OCI-LY1 (cell line): ENCODE measurements at regions not wholly inside any gene's neighbourhood (a gene's known extent, or its start where the extent isn't known, plus 50 kb on each side); places are given as distances from the start of the nearest gene placed in this dataset.

Experiments used
- H2AFZ ChIP-seq: fragments of 200-600 bp; sonication (generic), shearing (Covaris generic); 2 replicates; pipeline ENCODE4 v1.6.0; 2014; ENCODE audit warnings: antibody characterized with exemption, mild to moderate bottlenecking, low read length
- H3F3A ChIP-seq: fragments of 200-600 bp; sonication (generic), shearing (Covaris generic); 2 replicates; pipeline ENCODE4 v1.6.0; 2014; ENCODE audit warnings: mild to moderate bottlenecking, antibody characterized with exemption, low read length, moderate library complexity; ENCODE audit not compliant: insufficient read depth
- H3K27ac ChIP-seq: fragments of 200-600 bp; sonication (generic); 2 replicates; pipeline ENCODE4 v1.5.1; 2014; ENCODE audit warnings: low read length, mixed run types, mild to moderate bottlenecking, low read depth; ENCODE audit not compliant: poor library complexity, severe bottlenecking
- H3K27me3 ChIP-seq: fragments of 200-600 bp; sonication (generic); 2 replicates; pipeline ENCODE4 v1.6.0; 2014; ENCODE audit warnings: antibody characterized with exemption, mild to moderate bottlenecking, low read length, moderate library complexity; ENCODE audit not compliant: insufficient read depth
- H3K36me3 ChIP-seq: fragments of 200-600 bp; sonication (generic); 2 replicates; pipeline ENCODE4 v1.6.1; 2014; ENCODE audit warnings: mild to moderate bottlenecking, antibody characterized with exemption, low read length, moderate library complexity, mixed read lengths; ENCODE audit not compliant: insufficient read depth
- H3K4me1 ChIP-seq: fragments of 200-600 bp; sonication (generic); 2 replicates; pipeline ENCODE4 v1.5.1; 2014; ENCODE audit warnings: mild to moderate bottlenecking, low read length, moderate library complexity; ENCODE audit not compliant: insufficient read depth, severe bottlenecking
- H3K4me2 ChIP-seq: fragments of 200-600 bp; sonication (generic), shearing (Covaris generic); 2 replicates; pipeline ENCODE4 v1.6.1; 2014; ENCODE audit warnings: low read length
- H3K4me3 ChIP-seq: fragments of 200-600 bp; sonication (generic); 2 replicates; pipeline ENCODE4 v1.5.1; 2014; ENCODE audit warnings: low read length, low read depth, mild to moderate bottlenecking, mixed read lengths; ENCODE audit not compliant: poor library complexity, severe bottlenecking
- H3K79me2 ChIP-seq: fragments of 200-600 bp; shearing (Covaris generic); 2 replicates; pipeline ENCODE4 v1.6.1; 2016; ENCODE audit warnings: mixed run types, low read length, mixed read lengths; ENCODE audit not compliant: insufficient read depth
- H3K9ac ChIP-seq: fragments of 200-600 bp; sonication (generic), shearing (Covaris generic); 2 replicates; pipeline ENCODE4 v1.6.1; 2014; ENCODE audit warnings: mild to moderate bottlenecking, low read length, mixed read lengths
- H3K9me2 ChIP-seq: fragments of 200-600 bp; sonication (generic), shearing (Covaris generic); 2 replicates; pipeline ENCODE4 v1.6.1; 2014; ENCODE audit warnings: low read depth, mild to moderate bottlenecking, low read length, mixed read lengths
- H3K9me3 ChIP-seq: fragments of 200-600 bp; shearing (Covaris generic); 2 replicates; pipeline ENCODE4 v1.6.1; 2014; ENCODE audit warnings: low read length, mixed read lengths
- H4K20me1 ChIP-seq: fragments of 200-600 bp; sonication (generic), shearing (Covaris generic); 2 replicates; pipeline ENCODE4 v1.6.0; 2016; ENCODE audit warnings: mild to moderate bottlenecking, low read length; ENCODE audit not compliant: insufficient read depth
- CTCF ChIP-seq: fragments of 200-600 bp; sonication (generic), shearing (Covaris generic); IDR thresholded peaks from 2 replicates; pipeline ENCODE4 v1.5.1; 2017; ENCODE audit warnings: mild to moderate bottlenecking, antibody characterized with exemption, low read length, moderate library complexity, mixed read lengths
- EZH2 ChIP-seq: fragments of 200-600 bp; sonication (generic), shearing (Covaris generic); IDR thresholded peaks from 2 replicates; pipeline ENCODE4 v1.8.0; 2017; ENCODE audit warnings: borderline replicate concordance, mixed run types, mild to moderate bottlenecking, antibody characterized with exemption, low read length, moderate library complexity, mixed read lengths

GRCh38 chr5:114634967-114635901 lies 273.4 kb downstream of the KCNN2 start:
- Histone ChIP-seq H3K27me3 (no peaks in the 10 kb centered on the region), H3K4me3 (no peak overlapping the region), H3F3A (no peaks in the 10 kb centered on the region), H3K4me1 (no peaks in the 10 kb centered on the region), H4K20me1 (no peaks in the 10 kb centered on the region), H3K27ac (no peak overlapping the region), H3K9ac (no peak overlapping the region), H3K79me2 (no peaks in the 10 kb centered on the region), H3K9me3 (no peaks in the 10 kb centered on the region), H3K9me2 (no peaks in the 10 kb centered on the region), H2AFZ (no peak overlapping the region), H3K36me3 (no peaks in the 10 kb centered on the region), H3K4me2 (no peak overlapping the region)
- no peak for TF ChIP-seq CTCF
- TF ChIP-seq EZH2: no peak

- no peaks in the 10 kb centered on the region for H3K36me3 ChIP-seq
- no peaks in the 10 kb centered on the region for H3K27me3 ChIP-seq
- no peaks in the 10 kb centered on the region for H3F3A ChIP-seq
- H3K9me3 ChIP-seq: no peaks in the 10 kb centered on the region
- H3K4me2 ChIP-seq: no peak overlapping the region
- H2AFZ ChIP-seq: no peak overlapping the region
- H3K9me2 ChIP-seq: no peaks in the 10 kb centered on the region
- no peaks in the 10 kb centered on the region for H3K4me1 ChIP-seq
- no peak for TF ChIP-seq CTCF
- no peak for TF ChIP-seq EZH2
- no peaks in the 10 kb centered on the region for H3K79me2 ChIP-seq
- H3K4me3 ChIP-seq: no peak overlapping the region
- no peaks in the 10 kb centered on the region for H4K20me1 ChIP-seq
- H3K9ac ChIP-seq: no peak overlapping the region
- no peak overlapping the region for H3K27ac ChIP-seq
Measured at GRCh38 chr5:114634517-114634916, 272.6 kb downstream of the KCNN2 start.

GRCh38 chr5:114612406-114612805 lies 250.5 kb downstream of the KCNN2 start:
- Histone ChIP-seq H3K4me1 (no peaks in the 10 kb centered on the region), H3K79me2 (no peaks in the 10 kb centered on the region), H4K20me1 (no peaks in the 10 kb centered on the region), H3K9me2 (no peaks in the 10 kb centered on the region), H3K9ac (no peak overlapping the region), H3K27me3 (no peaks in the 10 kb centered on the region), H3K27ac (no peak overlapping the region), H3K4me2 (no peak overlapping the region), H2AFZ (no peak overlapping the region), H3K36me3 (no peaks in the 10 kb centered on the region), H3F3A (no peaks in the 10 kb centered on the region), H3K9me3 (no peaks in the 10 kb centered on the region), H3K4me3 (no peak overlapping the region)
- no peak for TF ChIP-seq EZH2
- no peak for TF ChIP-seq CTCF
